ENCODE measurements at regions not wholly inside any gene's neighbourhood (a gene's known extent, or its start where the extent isn't known, plus 50 kb on each side); places are given as distances from the start of the nearest gene placed in this dataset.

GRCh38 chr16:60815865-60816264, 1220.4 kb downstream of the CDH8 start:
- no peak overlapping the region for H3K9ac ChIP-seq (ENCODE audit: low read length)
- H3K4me2 ChIP-seq (ENCODE audit: low read depth, low read length, poor library complexity, severe bottlenecking): no peak overlapping the region
- 0 out of 2 replicates have a peak, but pooled peaks cover 3% of the 10 kb centered on the region for H3K9me2 ChIP-seq (replicated peaks; ENCODE audit: insufficient read depth, low read length)
- no peak overlapping the region for H3K4me3 ChIP-seq (ENCODE audit: insufficient read depth, low read length, poor library complexity, severe bottlenecking)
- no peaks in the 10 kb centered on the region for H3K79me2 ChIP-seq (ENCODE audit: insufficient read depth, low read length)
- H3K27ac ChIP-seq (ENCODE audit: low read depth, low read length): no peak overlapping the region
- H4K20me1 ChIP-seq (ENCODE audit: low read depth, low read length): no peaks in the 10 kb centered on the region
- H3F3A ChIP-seq (ENCODE audit: insufficient read depth): no peaks in the 10 kb centered on the region
- H3K36me3 ChIP-seq (ENCODE audit: low read length): no peaks in the 10 kb centered on the region
- no peak overlapping the region for H2AFZ ChIP-seq (ENCODE audit: low read depth, low read length, severe bottlenecking)
- no peaks in the 10 kb centered on the region for H3K27me3 ChIP-seq (ENCODE audit: low read length)
- no peaks in the 10 kb centered on the region for H3K9me3 ChIP-seq (ENCODE audit: insufficient read depth, low read length)
- TF ChIP-seq EZH2phosphoT487 (conservative IDR thresholded peaks at IDR 0.05; ENCODE audit: low read length) (no peak), CTCF (IDR thresholded peaks at IDR 0.05; ENCODE audit: insufficient read depth, low read length, poor library complexity, severe bottlenecking) (no peak)

DNA sequence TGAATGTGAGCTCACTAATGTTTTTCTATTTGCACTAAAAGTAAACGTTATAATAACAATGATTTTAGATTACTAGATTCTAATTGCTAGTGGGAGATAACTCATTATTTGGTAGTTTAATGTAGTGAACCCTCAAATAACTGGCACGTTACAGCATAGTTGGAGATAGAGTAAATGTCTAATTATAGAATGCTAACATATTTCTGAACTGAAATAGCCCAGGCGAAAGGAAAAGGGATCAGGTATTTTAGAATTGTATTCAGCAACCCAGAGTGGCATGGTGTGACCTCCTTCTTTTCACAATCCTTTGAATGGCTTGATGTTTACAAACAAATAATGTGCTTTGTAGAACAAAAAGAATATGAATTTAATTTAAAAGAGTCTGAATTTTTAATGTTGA, 1221.2 kb downstream of the CDH8 start:
- Histone ChIP-seq H3K27ac (ENCODE audit: low read depth, low read length) (no peak overlapping the region), H3K27me3 (ENCODE audit: low read length) (no peaks in the 10 kb centered on the region), H3K9me3 (ENCODE audit: insufficient read depth, low read length) (no peaks in the 10 kb centered on the region), H4K20me1 (ENCODE audit: low read depth, low read length) (no peaks in the 10 kb centered on the region), H2AFZ (ENCODE audit: low read depth, low read length, severe bottlenecking) (no peak overlapping the region), H3F3A (ENCODE audit: insufficient read depth) (no peaks in the 10 kb centered on the region), H3K4me2 (ENCODE audit: low read depth, low read length, poor library complexity, severe bottlenecking) (no peak overlapping the region), H3K79me2 (ENCODE audit: insufficient read depth, low read length) (no peaks in the 10 kb centered on the region), H3K4me3 (ENCODE audit: insufficient read depth, low read length, poor library complexity, severe bottlenecking) (no peak overlapping the region), H3K9ac (ENCODE audit: low read length) (no peak overlapping the region), H3K36me3 (ENCODE audit: low read length) (no peaks in the 10 kb centered on the region), H3K9me2 (replicated peaks; ENCODE audit: insufficient read depth, low read length) (0 out of 2 replicates have a peak, but pooled peaks cover 3% of the 10 kb centered on the region)
- TF ChIP-seq EZH2phosphoT487 (conservative IDR thresholded peaks at IDR 0.05; ENCODE audit: low read length): no peak
- no peak for TF ChIP-seq CTCF (IDR thresholded peaks at IDR 0.05; ENCODE audit: insufficient read depth, low read length, poor library complexity, severe bottlenecking)

- H3K27me3 ChIP-seq (ENCODE audit: low read length): no peaks in the 10 kb centered on the region
- no peaks in the 10 kb centered on the region for H4K20me1 ChIP-seq (ENCODE audit: low read depth, low read length)
- H3K27ac ChIP-seq (ENCODE audit: low read depth, low read length): no peak overlapping the region
- TF ChIP-seq CTCF (IDR thresholded peaks at IDR 0.05; ENCODE audit: insufficient read depth, low read length, poor library complexity, severe bottlenecking) (no peak), EZH2phosphoT487 (conservative IDR thresholded peaks at IDR 0.05; ENCODE audit: low read length) (no peak)
- no peaks in the 10 kb centered on the region for H3F3A ChIP-seq (ENCODE audit: insufficient read depth)
- H3K4me3 ChIP-seq (ENCODE audit: insufficient read depth, low read length, poor library complexity, severe bottlenecking): no peak overlapping the region
- H3K9ac ChIP-seq (ENCODE audit: low read length): no peak overlapping the region
- no peak overlapping the region for H3K4me2 ChIP-seq (ENCODE audit: low read depth, low read length, poor library complexity, severe bottlenecking)
- no peaks in the 10 kb centered on the region for H3K36me3 ChIP-seq (ENCODE audit: low read length)
- no peak overlapping the region for H2AFZ ChIP-seq (ENCODE audit: low read depth, low read length, severe bottlenecking)
- H3K9me3 ChIP-seq (ENCODE audit: insufficient read depth, low read length): no peaks in the 10 kb centered on the region
- no peaks in the 10 kb centered on the region for H3K79me2 ChIP-seq (ENCODE audit: insufficient read depth, low read length)
- 0 out of 2 replicates have a peak, but pooled peaks cover 3% of the 10 kb centered on the region for H3K9me2 ChIP-seq (replicated peaks; ENCODE audit: insufficient read depth, low read length)
Observed at GRCh38 chr16:60811657-60812056, 1224.6 kb downstream of the CDH8 start.

Measured in SU-DHL-6 (cell line).